Thyroid gland (tissue), 4 donors: ENCODE measurements at regions not wholly inside any gene's neighbourhood (a gene's known extent, or its start where the extent isn't known, plus 50 kb on each side); places are given as distances from the start of the nearest gene placed in this dataset.

Experiments used
- CTCF ChIP-seq, 6 experiments: fragments of 200-600 bp in 3 of 6; fragments of 450-650 bp in 3 of 6; sonication (generic) in 3 of 6; IDR thresholded peaks; one replicate each; pipeline ENCODE4 v1.5.1; 2016 to 2019; ENCODE audit warnings: antibody characterized with exemption in 6 of 6, mild to moderate bottlenecking in 2 of 6, inconsistent platforms in 1 of 6, moderate library complexity in 1 of 6
- POLR2A ChIP-seq, 2 donors: fragments of 450-650 bp; IDR thresholded peaks; one replicate each; pipeline ENCODE4 v1.6.1; 2017; ENCODE audit warnings: antibody characterized with exemption in 2 of 2, mild to moderate bottlenecking in 2 of 2, moderate library complexity in 1 of 2

GRCh38 chr10:31103112-31103511 is 71.4 kb upstream of the ZNF438 start:
- TF ChIP-seq POLR2A (IDR thresholded peaks at IDR 0.05) (no peak), CTCF (IDR thresholded peaks at IDR 0.05) (no peak)
